T-helper 2 cell (primary cell): ENCODE measurements at regions not wholly inside any gene's neighbourhood (a gene's known extent, or its start where the extent isn't known, plus 50 kb on each side); places are given as distances from the start of the nearest gene placed in this dataset.
"Not testable (repeated sequence)": the region's sequence is repeated elsewhere in the genome, so short reads cannot be mapped to it uniquely, and the experiment has no call there.

Source experiments
- DNase-seq, 5 experiments: peaks; one replicate each; pipeline versions ENCODE4 v3.0.0 to v3.0.0-alpha.2; 2012 to 2022

- no peak for DNase-seq
These were observed 987.3 kb downstream of the GRID1 start for GRCh38 chr10:85379338-85379737.

- no peak for DNase-seq
These were observed 965.5 kb downstream of the GRID1 start for GRCh38 chr10:85400981-85401695.

DNA sequence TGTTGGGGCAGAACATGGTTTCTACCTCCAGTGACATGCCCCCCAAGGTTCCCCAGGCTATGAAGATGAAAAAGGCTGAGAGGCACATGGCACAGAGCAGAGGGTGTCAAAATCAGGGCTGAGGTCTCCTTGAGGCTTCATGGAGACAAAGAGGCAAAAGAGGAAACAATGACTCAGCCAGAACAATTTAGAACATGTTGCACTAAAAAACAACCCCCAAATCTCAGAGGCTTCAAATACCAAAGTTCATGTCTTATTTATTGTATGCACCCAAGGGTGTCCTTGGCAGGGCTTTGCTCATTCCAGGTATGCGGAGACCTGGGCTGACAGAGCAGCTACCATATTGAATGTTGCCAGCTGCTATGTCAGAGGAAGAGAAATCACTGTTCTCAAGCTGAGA lies 964.1 kb downstream of the GRID1 start:
- no peak for DNase-seq

- no peak for DNase-seq
These were observed 959.5 kb downstream of the GRID1 start for GRCh38 chr10:85407088-85407487.

- DNase-seq: no peak
These were observed 958.2 kb downstream of the GRID1 start for GRCh38 chr10:85408388-85408787.

- not testable (repeated sequence) for DNase-seq
These were observed 956.0 kb downstream of the GRID1 start for GRCh38 chr10:85410586-85410985.

GRCh38 chr10:85413570-85413969 lies 953.0 kb downstream of the GRID1 start:
- no peak for DNase-seq

- DNase-seq: no peak
These were observed 945.9 kb downstream of the GRID1 start for GRCh38 chr10:85420501-85421191.

DNA sequence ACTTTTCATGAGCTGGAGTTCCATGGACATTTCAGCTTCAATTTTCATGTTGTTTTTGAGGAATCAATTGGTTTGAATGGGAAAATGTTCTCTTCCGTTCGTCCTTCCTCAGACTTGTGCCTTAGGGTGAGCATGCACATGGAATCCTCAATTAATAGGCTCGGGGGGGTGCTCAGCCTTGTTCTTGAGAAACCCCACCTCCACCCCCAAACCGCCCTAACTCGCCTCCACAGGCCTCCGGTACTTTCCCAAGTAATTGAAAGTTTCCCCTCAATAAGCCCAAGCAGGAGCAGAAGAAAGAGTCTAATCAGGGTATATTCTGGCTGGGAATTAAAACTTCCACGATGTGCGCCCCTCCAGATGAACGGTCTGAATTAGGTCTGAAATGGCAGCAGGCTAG lies 945.2 kb downstream of the GRID1 start:
- DNase-seq: no peak

DNA sequence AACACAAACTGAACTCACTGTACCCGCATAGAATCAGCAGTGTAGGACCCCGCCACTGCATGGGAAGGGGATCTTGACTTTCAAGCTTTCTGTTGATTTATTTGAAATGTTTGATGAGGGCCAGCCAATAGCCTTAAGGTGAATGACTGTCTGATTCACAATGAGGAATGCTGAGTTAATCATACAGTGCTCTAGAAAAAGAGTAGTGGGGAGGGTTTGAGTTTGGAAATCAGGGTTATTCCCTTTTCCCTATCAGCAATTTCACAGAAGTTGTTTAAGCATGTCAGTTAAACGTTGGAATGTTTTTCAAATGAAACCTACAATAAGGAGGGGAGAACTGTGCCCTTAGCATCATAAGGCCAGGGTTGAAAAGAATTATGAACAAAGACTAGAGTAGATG lies 937.5 kb downstream of the GRID1 start:
- no peak for DNase-seq

DNA sequence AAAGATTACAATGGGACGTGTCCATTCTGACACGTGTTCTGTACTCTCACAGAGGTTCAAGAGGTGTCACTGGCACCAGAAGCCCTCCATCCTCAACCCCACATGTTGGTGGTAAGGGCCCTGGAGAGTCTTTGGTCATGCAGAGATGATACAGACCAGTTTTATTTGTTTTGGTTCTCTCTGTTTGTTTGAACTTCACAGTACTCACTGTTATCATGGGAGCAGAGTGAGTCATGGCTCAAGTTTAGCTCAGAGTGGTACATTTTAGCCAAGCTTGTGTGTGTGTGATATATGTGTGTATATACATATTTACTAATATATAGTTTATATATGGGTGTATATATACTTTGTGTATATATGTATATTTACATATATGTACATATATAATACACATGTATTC lies 935.6 kb downstream of the GRID1 start:
- DNase-seq: no peak

DNA sequence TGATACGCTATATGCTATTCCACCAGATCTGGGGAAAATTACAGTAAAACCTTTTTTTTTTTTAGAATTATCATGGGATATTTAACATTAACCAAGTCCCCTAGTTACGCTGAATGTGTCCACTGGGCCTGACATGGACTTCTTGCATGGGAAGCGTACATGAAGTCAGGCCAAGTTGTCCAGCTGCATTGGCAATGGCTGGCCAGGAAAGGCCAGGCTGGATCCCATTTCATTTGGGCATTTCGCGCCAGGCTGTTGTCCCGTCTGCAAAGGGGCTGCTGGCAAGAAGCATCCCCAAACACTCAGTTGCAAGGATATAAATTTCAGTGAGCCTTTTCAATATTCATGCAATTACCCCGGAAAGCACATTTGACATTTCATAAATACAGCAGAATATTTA lies 933.3 kb downstream of the GRID1 start:
- no peak for DNase-seq

- DNase-seq: no peak
These were observed 921.7 kb downstream of the GRID1 start for GRCh38 chr10:85444868-85445267.

DNA sequence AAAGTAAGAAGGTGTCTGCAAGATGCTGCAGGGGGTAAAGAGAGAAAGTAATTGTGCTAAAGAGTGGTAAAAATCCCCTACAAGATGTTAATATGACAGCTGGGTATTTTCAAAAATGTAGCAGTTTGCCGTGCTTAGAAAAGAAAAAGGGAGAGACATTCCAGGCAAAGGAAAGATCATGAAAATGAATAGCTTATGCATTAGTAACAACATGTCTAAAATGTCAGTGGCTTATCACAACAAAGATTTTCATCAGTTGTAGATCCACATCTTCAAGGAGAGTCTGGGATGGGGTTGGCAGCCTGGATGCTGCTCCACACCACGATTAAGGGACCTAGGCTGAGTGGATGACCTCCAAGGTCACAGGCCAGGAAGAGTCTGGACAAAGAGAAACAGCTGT lies 920.9 kb downstream of the GRID1 start:
- DNase-seq: no peak

DNA sequence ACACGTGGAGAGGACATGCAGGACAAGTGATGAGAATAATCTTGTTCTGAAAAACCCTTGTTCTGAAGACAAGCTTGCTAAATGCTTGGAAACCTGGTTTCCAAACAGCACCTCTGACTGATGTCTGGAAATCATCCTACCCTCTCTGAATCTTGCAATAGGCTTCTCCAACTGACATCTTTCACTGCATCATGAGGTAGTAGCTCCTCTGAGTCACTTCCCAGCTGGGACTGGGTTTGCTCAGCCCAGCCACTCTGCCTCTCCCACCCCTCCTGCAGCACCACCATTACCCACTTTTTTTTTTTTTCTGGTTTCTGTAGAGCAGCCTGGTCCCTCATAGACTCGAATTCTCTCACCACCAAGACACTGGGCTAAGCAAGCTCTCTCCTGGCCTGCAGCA lies 919.8 kb downstream of the GRID1 start:
- no peak for DNase-seq

DNA sequence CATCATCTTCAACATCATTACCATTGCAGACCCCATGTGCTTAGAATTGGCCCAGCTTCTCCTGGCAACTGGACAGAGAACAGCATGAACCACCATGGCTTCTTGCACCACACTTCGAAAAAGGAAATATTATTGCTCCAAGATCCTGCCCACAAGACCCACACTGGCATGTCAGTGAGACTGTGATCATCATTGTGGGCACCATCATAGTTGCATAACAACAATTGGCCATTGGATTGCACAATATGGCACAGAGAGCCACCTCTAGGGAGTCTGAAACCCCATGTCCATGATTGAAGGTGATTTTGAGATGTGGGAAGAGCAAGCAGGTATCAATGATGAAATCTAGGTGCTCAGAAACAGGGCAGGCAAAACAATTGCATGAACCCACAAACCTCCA lies 918.9 kb downstream of the GRID1 start:
- no peak for DNase-seq

DNA sequence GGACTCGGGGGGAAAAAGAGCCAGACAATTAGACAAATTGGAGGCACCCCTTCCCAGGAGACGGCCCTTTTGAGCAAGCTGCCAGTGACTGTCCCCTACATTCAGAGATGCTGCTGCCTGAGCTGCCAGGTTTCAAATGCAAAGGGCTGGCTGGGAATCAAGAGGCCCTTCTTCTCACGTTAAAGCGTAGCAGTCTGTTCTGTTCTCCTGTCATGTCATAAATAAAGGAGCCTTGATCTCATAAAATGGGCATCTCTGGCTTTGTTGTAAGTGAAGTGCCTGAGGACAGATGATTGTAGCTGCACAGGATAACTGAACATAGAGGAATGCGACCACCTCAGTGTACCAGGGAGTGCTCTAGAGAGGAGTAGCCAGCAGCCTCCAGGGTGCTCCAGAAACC lies 917.9 kb downstream of the GRID1 start:
- no peak for DNase-seq

- no peak for DNase-seq
These were observed 912.2 kb downstream of the GRID1 start for GRCh38 chr10:85454386-85454785.

GRCh38 chr10:85457191-85457590 lies 909.4 kb downstream of the GRID1 start:
- no peak for DNase-seq

DNA sequence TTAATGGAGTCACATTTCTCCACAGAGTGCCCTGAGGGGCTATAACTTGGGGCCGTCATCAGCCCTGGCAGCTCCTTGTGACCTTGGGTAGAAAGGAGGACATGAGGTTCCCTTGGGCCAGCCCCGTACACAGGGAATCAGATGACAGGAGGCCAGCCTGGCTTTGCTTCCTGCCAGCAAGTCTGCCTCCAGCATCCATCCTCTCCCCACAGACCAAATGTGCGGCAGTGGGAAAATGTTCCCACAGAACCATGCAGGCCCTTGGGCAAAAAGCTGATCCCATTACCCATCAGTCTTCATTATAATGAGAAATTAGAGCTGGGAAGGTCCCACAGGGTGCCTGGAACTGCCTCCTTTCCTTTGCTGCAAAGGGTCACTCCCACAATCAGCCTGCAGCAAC lies 908.3 kb downstream of the GRID1 start:
- DNase-seq: no peak

GRCh38 chr10:85459906-85460305 lies 906.7 kb downstream of the GRID1 start:
- DNase-seq: no peak

DNA sequence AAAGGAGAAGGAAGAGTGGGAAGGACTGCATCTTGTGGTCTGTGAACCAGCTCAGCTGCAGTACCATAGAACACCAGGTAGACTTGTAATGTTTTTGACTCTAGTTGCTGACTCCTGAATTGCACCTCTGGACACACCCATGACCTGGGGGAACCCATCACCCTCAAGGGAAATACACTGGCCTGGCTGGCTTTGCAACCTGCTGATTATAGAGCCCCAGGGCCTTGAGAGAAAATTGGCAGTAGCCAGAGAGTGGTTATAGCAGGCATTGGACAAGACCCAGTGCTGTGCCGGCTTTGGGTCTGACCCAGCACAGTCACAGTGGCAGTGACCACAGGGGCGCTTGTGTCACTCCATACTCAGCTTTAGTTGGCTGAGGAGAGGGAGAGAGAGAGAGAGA lies 902.3 kb downstream of the GRID1 start:
- DNase-seq: no peak

GRCh38 chr10:85477979-85478378 lies 888.6 kb downstream of the GRID1 start:
- DNase-seq: no peak

GRCh38 chr10:85490431-85490830 lies 876.2 kb downstream of the GRID1 start:
- no peak for DNase-seq

DNA sequence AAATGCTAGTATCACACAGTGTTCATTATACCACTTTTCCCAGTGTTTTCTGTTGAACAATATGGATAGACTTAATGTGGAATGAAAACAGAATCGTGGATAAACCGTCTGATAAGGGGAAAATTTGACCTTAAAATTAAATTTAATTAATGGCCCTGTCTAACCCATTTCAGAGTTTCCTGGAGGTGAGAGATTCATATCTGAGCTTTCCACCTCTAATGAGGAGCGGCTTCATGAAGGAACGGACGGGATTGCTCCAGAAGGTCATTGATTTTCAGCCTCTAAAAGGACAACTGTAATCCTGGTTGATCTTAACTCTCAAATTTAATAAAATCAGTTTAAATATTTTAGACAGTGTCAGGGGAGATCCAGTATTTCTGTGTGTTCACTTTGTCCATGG lies 874.9 kb downstream of the GRID1 start:
- no peak for DNase-seq
